HG02763 (cell line): ENCODE measurements at regions not wholly inside any gene's neighbourhood (a gene's known extent, or its start where the extent isn't known, plus 50 kb on each side); places are given as distances from the start of the nearest gene placed in this dataset.
"Not testable (repeated sequence)": the region's sequence is repeated elsewhere in the genome, so short reads cannot be mapped to it uniquely, and the experiment has no call there.

Source experiments
- ATAC-seq: cut with Tn5 transposase; IDR thresholded peaks from one replicate; pipeline ENCODE4 v1.9.1; 2021; ENCODE audit warnings: mild to moderate bottlenecking, moderate library complexity; ENCODE audit not compliant: unreplicated experiment

DNA sequence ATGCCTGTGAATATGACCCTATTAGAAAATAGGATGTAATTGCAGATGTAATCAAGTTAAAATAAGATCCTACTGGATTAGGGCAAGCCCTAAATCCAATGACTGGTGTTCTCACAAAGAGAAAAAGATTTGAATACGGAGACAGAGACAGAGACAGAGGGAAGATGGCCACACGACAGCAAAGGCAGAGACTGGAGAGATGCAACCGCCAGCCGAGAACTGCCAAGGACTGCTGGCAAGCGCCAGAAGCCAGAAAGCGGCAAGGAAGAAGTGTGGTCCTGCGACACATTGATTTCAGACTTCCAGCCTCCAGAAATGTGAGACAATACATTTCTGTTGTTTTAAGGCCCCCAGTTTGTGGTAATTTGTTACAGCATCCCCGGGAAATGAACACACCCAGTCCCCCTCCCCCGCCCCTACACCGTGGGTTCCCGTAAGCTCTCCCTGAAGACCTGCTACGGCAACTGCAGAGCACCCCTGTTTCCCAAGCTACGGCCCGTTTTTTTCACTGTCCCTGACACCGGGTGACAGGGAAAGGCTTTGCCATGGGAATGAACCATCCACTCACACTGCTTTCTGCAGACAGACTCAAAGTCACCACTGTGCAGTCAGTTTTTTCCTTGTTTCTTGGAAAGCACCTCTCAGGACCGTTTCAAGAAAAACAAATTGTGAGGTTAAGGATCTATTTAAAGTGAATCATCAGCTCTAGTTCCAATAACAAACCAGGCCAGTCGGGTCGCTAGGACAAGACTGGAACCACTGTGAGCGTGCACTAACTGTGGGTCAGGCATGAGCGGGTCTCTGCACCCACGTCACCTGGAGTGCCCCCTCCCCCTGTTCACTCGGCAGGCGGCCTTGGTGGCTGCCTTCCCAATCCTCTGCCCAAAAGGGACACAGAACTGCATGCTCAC lies 199.2 kb upstream of the IRF2BP2 start:
- not testable (repeated sequence) for ATAC-seq

DNA sequence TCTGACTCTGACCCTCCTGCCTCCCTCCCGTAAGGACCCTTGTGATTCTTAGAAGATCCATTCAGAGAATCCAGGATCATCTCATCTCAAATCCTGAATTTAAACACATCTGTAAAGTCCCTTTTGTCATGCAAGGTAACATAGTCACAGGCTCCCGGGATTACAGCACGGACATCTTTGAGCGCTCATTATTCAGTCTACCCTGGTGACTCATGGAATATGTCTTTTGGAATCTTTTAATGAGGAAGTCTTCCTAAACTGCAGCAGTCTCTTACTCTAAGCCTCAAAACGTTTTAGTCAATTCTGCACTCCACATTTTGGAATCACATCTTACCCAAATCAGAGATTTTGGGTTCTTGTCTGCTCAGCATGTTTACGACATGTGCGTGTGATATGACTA lies 198.5 kb upstream of the IRF2BP2 start:
- not testable (repeated sequence) for ATAC-seq

DNA sequence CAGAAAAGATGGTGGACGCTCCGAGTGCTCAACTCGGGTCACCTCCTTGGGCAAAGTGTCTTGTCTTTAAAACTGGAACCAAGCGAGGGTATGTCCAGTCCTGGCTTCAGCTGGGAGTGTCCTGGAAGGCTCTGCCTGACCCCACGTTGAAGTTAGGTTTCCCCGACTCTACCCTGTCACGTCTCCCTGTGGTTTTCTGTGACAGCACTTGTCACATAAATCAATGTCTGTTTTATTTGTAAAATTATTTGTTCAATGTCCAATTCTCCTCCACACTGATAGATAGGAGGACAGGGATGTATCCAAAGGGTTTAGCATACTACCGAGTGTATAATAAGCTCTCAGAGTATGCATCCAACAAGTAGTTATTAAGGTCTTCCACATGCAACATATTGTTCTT lies 197.7 kb upstream of the IRF2BP2 start:
- ATAC-seq: not testable (repeated sequence)

DNA sequence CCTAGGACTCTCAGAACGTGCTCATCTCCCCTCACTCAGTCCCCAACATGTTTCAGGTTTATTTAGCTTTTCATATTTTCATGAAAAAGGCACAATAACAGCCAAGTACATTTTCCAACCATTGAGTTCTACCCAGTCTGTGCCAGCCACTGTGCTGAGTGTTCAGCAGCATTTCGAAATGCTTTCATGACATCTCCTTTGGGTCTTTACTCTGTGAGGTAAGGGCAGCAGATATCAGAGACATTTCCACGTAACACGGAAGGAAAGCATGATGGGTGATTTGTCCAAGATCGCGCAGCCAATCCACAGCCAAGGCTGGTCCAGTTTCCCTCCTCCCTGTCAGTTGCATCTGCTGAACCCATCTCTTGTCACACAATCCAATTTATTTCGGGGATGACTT lies 192.6 kb upstream of the IRF2BP2 start:
- not testable (repeated sequence) for ATAC-seq

DNA sequence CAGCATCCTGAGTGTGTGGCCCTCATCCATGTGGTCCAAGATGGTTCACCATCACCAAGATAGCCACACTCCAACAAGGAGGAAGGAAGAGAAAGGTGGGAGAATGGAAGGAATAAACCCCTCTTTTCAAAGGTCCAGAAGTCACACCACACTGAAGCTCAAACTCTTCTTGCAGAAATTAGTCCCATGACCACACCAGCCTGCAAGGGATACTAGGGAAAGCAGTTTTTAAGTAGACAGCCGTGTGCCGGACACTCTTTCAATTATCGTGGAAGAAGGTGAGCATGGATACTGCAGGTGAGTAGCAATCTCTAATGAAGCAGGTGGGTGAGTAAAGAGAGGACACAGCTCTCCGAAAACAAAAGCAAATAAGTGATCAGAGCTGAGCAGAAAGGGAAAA lies 191.7 kb upstream of the IRF2BP2 start:
- not testable (repeated sequence) for ATAC-seq

DNA sequence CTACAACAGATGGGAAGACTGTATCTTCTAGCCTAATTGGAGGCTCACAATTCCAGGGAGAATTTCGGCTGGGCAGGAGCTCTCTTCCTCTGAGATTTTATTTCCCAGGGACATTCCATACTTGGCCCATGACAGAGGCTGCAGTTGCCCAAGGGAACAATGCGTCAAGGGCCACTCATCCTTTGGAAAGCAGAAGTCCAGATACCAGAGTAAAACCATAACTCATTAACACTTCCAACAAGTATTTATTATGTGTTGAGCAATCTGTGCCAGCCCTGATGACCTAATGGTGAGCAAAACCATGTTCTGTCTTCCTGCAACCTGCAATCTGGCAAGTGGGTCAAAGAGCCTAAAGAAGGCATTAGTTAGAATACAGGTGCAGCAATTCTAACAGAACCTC lies 191.2 kb upstream of the IRF2BP2 start:
- ATAC-seq: not testable (repeated sequence)

DNA sequence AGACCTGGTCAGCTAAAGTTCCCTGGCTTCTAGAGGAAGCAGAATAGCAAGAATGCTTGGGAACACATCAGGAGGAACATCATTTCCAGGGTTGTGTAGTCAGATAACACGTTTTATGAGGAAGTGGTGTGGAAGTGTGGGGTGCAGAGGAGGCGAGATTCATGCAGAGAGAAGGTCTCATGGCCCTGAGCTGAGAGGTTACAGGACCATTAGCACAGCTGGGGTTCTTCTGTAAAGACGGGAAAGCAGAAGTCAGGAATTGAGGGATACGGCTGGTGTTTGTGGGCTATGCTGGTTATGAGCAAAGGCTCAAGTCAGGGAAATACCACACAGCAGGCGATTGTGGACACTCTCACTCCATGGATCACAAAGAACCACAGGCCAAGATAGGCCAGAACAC lies 190.6 kb upstream of the IRF2BP2 start:
- not testable (repeated sequence) for ATAC-seq

DNA sequence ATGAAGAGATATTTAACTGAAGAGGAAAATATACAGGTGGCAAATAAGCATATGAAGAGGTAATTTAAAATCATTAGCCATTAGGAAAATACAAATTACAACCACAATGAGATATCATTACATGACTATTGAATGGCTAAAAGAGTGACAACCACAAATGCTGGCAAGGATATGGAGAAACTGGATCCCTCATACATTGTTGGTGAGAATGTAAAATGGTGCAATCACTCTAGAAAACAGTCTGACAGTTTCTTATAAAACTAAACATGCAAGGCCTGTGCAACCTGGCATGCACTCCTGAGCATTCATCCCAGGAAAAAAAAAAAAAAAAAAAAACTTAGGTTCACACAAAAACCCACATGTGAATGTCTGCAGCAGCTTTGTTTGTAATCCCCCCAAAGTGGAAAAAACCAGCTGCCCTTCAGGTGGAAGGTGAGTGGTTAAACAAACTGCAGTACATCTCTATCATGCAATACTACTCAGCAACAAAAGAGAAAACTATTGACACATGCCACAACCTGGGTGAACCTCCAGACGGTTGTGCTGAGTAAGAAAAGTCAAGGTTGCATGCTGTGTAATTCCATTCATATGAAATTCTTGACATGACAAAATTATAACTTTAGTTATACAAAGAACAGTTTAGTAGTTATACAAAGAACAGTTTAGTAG lies 189.2 kb upstream of the IRF2BP2 start:
- ATAC-seq: not testable (repeated sequence)

DNA sequence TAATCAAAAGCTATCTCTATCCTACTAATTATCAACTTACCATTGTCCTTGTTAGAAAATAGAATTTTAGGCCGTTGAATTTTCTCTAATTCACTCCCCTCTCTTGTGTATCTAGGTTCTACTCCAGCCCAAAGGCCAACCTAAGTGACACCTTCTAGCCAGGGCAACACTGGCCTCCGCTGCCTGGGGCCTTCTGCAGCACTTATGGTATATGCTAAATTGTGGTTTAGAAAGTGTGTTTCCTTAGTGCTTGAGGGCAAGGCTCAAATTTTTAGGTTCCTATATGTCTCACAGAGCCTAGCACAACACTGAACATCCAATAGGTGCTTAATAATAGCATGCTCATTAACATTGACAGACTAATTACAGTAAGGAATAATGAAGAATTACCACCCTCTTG lies 187.2 kb upstream of the IRF2BP2 start:
- not testable (repeated sequence) for ATAC-seq

DNA sequence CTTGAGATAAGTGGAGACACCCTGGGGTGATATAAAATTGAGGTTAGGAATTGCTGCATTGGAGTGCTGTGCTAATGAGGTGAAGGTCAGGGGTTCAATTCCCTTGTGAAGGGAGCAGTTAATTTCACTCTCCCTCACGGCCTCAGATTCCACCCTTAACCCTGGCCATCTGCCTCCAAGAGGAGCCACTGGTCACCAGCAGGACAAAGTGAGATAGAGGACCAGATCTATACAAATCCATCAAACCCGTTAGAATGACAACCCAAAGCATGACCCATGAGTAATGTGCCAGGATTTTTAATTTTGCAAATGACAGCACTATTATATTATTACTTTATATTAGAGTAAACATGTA lies 186.4 kb upstream of the IRF2BP2 start:
- not testable (repeated sequence) for ATAC-seq

DNA sequence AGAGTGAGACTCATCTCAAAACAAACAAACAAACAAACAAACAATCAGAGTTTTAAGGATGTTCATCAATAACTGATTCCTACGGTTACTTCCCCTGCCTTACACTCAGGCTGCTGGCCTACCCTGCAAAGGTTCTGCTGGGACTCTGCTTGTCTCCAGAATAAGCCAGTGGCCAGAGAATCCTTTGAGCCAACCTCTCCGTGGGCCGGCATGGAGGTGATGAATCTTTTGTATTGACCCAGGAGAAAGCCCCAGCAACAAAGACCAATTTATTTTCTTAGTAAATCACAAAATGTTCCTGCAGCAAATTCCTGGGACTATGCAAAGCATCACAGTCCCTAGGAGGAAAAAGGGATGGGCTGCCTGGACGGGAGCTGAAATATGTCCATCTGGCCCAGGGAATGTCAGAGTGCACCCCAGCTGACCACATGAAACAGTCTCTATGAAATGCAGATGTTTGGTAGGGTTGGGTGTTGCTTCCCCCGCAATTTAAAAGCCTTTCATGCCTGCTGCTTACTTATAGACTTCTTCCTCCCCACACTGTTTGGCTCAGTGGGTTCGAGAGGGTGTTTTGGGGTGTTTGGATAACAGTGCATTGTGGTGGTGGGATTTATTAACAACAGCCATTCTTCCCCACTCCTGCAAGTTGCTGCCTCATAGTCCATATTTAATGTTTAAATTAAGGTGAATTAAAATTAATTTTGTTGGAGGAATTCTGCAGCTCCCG lies 185.9 kb upstream of the IRF2BP2 start:
- ATAC-seq: not testable (repeated sequence)

DNA sequence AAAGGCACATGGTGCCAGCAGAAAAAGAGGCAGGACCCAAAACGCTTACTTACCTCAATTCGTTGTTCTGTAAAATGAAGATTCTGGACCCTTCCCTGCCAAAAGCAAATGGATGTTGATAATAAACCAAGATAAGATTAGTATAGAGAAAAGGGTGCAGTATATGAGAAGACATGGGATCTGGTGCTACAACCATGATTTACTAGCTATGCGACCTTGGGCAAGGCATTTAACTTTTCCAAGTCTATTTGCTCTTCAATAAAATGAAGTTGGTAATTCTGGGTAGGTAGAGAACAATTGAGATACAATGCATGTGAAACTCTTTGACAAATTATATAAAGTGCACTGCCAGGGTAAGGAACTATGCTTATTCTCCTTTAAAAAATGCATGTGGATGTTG lies 185.0 kb upstream of the IRF2BP2 start:
- ATAC-seq: not testable (repeated sequence)

DNA sequence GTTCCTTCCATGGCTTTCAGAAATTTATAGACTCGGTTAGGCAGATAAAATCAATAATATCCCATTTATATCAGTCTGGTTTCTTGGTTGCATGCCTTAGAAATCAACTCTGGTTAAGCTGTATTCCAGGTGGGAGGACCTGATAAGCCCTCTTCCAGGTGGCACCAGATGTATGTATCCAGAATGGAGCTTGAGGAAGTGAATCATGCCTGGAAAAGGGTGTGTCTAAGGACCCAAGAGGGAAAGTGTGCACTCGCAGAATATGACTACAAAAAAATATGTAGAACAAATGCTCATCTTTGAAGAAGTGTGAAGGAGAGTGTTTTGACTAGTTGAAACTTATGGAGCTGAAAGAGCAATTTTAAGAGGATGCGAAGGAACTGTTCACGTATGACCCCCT lies 184.5 kb upstream of the IRF2BP2 start:
- ATAC-seq: not testable (repeated sequence)

DNA sequence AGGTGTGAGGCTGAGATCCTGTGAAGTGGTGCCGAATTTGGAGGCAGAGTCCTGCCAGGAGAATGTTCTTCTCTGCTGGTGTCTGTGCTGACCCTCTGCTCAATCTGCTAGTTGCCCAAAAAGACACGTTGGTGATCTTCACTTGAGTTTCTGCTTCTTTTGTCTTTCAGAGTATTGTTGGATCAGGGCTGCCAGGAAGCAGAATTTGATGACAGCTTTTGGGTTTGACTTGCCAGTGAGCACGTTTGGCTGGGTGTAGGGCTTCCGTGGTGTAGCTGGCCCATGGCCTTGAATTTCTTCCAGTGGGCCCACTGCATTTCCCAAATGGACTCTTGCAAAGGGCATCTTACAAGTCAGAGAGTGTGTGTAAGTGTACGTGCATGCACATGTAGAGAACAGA lies 183.9 kb upstream of the IRF2BP2 start:
- not testable (repeated sequence) for ATAC-seq

DNA sequence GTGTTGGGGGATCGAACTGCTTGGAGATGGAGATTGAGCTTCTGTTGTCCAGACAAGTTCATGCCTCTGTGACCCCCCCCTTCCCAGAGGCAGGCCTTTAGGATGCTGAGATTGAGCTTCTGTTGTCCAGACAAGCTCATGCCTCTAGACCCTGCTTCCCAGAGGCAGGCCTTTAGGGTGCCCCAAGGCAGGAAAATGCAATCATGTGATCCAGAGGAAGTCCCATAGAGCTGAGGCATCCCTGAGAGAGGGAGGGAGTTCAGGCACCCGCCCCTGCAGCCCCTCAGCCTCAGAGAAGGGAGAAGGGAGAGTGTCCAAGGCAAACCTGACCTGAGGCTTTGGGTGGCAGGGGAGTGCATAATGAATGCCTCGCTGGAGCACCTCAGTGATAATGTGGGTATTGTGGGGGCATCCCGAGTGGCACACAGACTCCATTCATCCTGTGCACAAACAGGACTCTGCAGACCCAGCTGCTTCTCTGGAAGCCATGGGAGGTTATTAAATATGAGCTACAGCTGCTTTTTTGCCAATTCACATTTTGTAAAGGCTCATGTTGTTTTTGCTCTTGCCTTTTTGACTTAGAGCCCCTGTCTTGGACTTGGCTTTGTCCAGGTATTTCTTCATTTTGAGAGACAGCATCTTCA lies 182.4 kb upstream of the IRF2BP2 start:
- ATAC-seq: not testable (repeated sequence)

DNA sequence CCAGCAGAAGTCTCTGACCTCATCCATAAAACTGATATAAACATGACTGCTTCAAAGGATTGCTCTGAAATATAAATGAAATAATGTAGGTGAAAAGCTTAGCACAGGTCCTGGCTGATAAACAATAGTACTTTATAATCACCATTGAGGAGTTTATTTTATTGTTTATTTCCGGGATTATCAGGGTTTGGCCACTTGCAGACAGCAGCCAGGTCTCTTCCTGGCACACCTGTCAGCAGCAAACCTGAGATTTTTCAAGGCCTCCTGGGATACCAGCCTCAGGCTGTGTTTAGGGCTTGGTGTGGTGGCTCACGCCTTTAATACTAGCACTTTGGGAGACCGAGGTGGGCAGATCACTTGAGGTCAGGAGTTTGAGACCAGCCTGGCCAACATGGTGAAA lies 181.6 kb upstream of the IRF2BP2 start:
- not testable (repeated sequence) for ATAC-seq

DNA sequence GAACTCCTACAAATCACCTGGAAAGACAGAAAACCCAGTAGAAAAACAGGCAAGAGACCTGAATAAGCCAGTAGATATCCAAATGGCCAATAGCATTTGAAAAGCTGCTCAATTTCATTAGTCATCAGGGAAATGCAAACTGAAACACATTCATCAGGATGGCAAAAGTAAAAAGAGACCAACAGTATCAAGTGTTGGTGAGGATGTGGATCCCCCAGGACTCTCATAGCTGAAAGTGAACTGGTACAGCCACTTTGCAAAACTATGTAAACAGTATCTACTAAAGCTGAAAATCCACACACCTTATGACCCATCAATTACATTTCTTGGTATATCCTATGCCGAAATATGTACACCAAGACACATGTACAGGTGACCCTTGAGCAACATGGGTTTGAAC lies 180.4 kb upstream of the IRF2BP2 start:
- not testable (repeated sequence) for ATAC-seq

DNA sequence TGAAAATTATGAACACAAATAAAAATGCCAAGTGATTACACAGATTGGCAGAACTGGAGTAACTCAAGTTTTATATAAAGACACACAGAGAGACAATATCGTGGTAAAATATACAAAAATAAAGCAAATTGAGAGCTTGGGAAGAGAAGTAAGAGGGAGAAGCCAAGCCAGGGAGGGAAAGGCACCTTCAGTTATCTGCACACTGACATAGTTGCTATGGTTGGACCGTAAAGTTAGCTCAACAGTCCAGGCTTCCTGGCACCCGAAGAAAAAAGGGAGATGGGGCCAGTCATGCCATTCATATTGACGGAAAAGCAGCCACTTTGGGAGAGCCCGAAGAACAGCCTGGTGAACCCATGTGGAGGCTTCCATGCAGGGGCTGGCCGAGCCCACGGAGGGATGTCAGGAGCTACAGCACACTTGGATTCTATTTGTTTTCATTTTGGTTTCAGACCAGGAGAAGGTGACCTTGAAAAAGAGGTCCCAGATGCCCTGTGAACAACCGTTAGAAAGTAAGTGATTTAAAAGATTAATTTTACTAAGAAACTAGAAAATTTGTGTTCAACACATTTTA lies 177.1 kb upstream of the IRF2BP2 start:
- not testable (repeated sequence) for ATAC-seq

DNA sequence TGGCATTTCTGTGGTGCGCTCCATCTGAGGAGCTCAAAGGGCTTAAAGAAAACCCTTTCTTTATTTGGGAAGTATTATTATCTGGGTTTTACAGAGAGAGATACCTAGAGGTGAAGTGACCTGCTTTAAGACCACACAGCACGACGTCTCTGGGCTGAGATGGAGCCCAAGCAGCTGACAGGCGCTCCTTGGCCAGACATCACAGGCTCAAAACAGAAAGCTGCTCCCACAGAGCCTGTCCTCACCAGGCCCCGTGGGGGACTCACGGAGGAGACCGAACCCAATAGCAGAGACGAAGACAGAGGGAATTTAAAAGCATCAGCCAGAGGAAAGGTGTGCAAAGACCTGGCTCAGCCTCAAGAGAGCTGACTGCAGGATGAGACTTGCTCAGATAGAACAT lies 175.9 kb upstream of the IRF2BP2 start:
- not testable (repeated sequence) for ATAC-seq

DNA sequence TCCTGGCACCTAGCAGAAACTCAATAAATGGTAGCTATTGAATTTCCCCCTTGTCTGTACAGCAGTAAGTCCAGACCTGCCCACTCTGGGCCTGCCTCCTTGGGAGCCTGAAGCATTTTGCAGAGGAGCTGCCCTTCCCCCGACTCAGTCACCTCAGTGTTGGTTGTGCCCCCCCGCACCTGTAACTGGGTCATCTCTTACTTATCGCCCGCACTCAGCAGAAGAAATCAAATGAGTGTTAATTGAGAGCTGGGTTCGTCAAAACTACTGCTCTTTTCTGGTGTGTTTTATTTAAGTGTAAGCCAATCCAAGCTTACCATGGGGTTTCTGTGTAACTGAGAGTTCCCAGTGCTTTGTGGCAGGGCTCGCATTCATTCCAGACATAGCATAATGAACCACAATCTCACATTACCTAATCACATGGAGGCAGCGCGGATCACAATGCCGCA lies 175.5 kb upstream of the IRF2BP2 start:
- ATAC-seq: not testable (repeated sequence)
